Neural cell (in vitro differentiated cells): ENCODE measurements at regions not wholly inside any gene's neighbourhood (a gene's known extent, or its start where the extent isn't known, plus 50 kb on each side); places are given as distances from the start of the nearest gene placed in this dataset.

ENCODE experiments used
- H2AFZ ChIP-seq: fragments of 200-600, 300-800 bp; sonication (generic), shearing (Covaris generic); 2 replicates; pipeline ENCODE4 v1.6.0; 2014; ENCODE audit warnings: low read depth, mild to moderate bottlenecking, antibody characterized with exemption, low read length, moderate library complexity
- H3F3A ChIP-seq: fragments of 200-600 bp; shearing (Covaris generic); 2 replicates; pipeline ENCODE4 v1.6.1; 2016; ENCODE audit warnings: mild to moderate bottlenecking, moderate library complexity, mixed read lengths, antibody characterized with exemption, low read length; ENCODE audit not compliant: insufficient read depth, poor library complexity, severe bottlenecking
- H3K27ac ChIP-seq: fragments of 200-600, 300-800 bp; sonication (generic), shearing (Covaris generic); 2 replicates; pipeline ENCODE4 v1.5.1; 2014; ENCODE audit warnings: mild to moderate bottlenecking, low read length, moderate library complexity
- H3K27me3 ChIP-seq: fragments of 300-800, 200-600 bp; sonication (generic), shearing (Covaris generic); 2 replicates; pipeline ENCODE4 v1.6.0; 2014; ENCODE audit warnings: mild to moderate bottlenecking, low read depth, low read length, moderate library complexity; ENCODE audit not compliant: insufficient read depth
- H3K36me3 ChIP-seq: fragments of 300-800, 200-600 bp; sonication (generic), shearing (Covaris generic); 2 replicates; pipeline ENCODE4 v1.5.1; 2014; ENCODE audit warnings: mild to moderate bottlenecking, antibody characterized with exemption, low read length, moderate library complexity; ENCODE audit not compliant: insufficient read depth
- H3K4me2 ChIP-seq: fragments of 300-800, 200-600 bp; sonication (generic), shearing (Covaris generic); 2 replicates; pipeline ENCODE4 v1.6.0; 2014; ENCODE audit warnings: mild to moderate bottlenecking, low read length
- H3K4me3 ChIP-seq: fragments of 300-800, 200-600 bp; sonication (generic), shearing (Covaris generic); 2 replicates; pipeline ENCODE4 v1.5.1; 2014; ENCODE audit warnings: mild to moderate bottlenecking, low read length, moderate library complexity
- H3K79me2 ChIP-seq: fragments of 200-600 bp; shearing (Covaris generic); replicated peaks from 2 replicates; pipeline ENCODE4 v1.6.0; 2014; ENCODE audit warnings: mild to moderate bottlenecking, low read length, moderate library complexity; ENCODE audit not compliant: insufficient read depth
- H3K9ac ChIP-seq: fragments of 300-800, 200-600 bp; sonication (generic), shearing (Covaris generic); 2 replicates; pipeline ENCODE4 v1.6.1; 2016; ENCODE audit warnings: mild to moderate bottlenecking, low read length, mixed read lengths
- H3K9me2 ChIP-seq: fragments of 200-600 bp; shearing (Covaris generic); 2 replicates; pipeline ENCODE4 v1.6.1; 2016; ENCODE audit warnings: mild to moderate bottlenecking, low read length, mixed read lengths; ENCODE audit not compliant: insufficient read depth
- H3K9me3 ChIP-seq: fragments of 200-600, 300-800 bp; sonication (generic), shearing (Covaris generic); 2 replicates; pipeline ENCODE4 v1.6.1; 2016; ENCODE audit warnings: mild to moderate bottlenecking, mixed run types, low read length, moderate library complexity, mixed read lengths
- H4K20me1 ChIP-seq: fragments of 200-600 bp; shearing (Covaris generic); 2 replicates; pipeline ENCODE4 v1.6.1; 2016; ENCODE audit warnings: mild to moderate bottlenecking, mixed run types; ENCODE audit not compliant: insufficient read depth
- EP300 ChIP-seq: fragments of 450-650 bp; conservative IDR thresholded peaks from 2 replicates; pipeline ENCODE4 v1.6.1; 2014; ENCODE audit warnings: antibody characterized with exemption, mild to moderate bottlenecking, moderate library complexity; ENCODE audit not compliant: poor library complexity, severe bottlenecking
- EZH2 ChIP-seq: fragments of 200-600, 300-800 bp; shearing (Covaris generic), sonication (generic); IDR thresholded peaks from 2 replicates; pipeline ENCODE4 v1.6.1; 2014; ENCODE audit warnings: antibody characterized with exemption, low read length, borderline replicate concordance, mild to moderate bottlenecking; ENCODE audit not compliant: insufficient read depth, poor library complexity, severe bottlenecking
- MXI1 ChIP-seq: fragments of 450-650 bp; conservative IDR thresholded peaks from 2 replicates; pipeline ENCODE4 v1.6.1; 2014; ENCODE audit warnings: antibody characterized with exemption, mild to moderate bottlenecking; ENCODE audit not compliant: poor library complexity, severe bottlenecking
- POLR2AphosphoS5 ChIP-seq: IDR thresholded peaks from 2 replicates; pipeline ENCODE4 v1.6.1; 2012
- RAD21 ChIP-seq: fragments of 450-650 bp; conservative IDR thresholded peaks from 2 replicates; pipeline ENCODE4 v1.6.1; 2014; ENCODE audit warnings: antibody characterized with exemption, mild to moderate bottlenecking, moderate library complexity
- SMC3 ChIP-seq: fragments of 450-650 bp; conservative IDR thresholded peaks from 2 replicates; pipeline ENCODE4 v1.6.1; 2014; ENCODE audit warnings: antibody characterized with exemption, mild to moderate bottlenecking, moderate library complexity; ENCODE audit not compliant: poor library complexity
- TAF1 ChIP-seq: IDR thresholded peaks from 2 replicates; pipeline ENCODE4 v1.6.1; 2012; ENCODE audit warnings: low read depth
- TF ChIP-seq, protein P1 (sequence below): fragments of 450-650 bp; IDR thresholded peaks from 2 replicates; pipeline ENCODE4 v1.5.1; 2014; ENCODE audit warnings: antibody characterized with exemption, mild to moderate bottlenecking, moderate library complexity; ENCODE audit not compliant: poor library complexity, severe bottlenecking
- TF ChIP-seq, protein P2 (sequence below): IDR thresholded peaks from 2 replicates; pipeline ENCODE4 v1.6.1; 2012; ENCODE audit warnings: borderline replicate concordance

DNA sequence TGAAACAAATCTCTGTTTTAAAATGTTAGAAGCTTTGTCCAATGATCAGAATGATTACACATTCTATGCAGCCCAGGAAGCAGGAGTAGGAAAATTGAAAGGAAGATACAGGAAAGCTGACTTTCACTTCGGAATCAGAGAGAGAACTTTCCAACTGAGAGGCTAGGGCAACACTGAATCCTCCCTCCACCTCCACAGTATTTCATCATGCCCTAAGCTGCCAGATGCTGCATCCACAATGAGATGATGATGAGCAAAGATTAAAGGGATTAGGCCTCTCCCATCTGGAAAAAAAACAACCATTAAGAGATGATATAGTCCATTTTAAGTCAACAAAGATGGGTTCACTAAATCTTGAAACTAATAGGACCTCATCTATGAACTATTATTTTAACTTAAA, 215.6 kb downstream of the GPR37 start:
- Histone ChIP-seq H3K36me3 (no peaks in the 10 kb centered on the region), H3K9me2 (no peaks in the 10 kb centered on the region), H3K9me3 (no peaks in the 10 kb centered on the region), H3K79me2 (no peaks in the 10 kb centered on the region), H4K20me1 (no peaks in the 10 kb centered on the region), H3K9ac (no peak overlapping the region), H3K27me3 (no peaks in the 10 kb centered on the region), H3K27ac (no peak overlapping the region), H3K4me2 (no peak overlapping the region), H2AFZ (no peak overlapping the region), H3F3A (no peaks in the 10 kb centered on the region), H3K4me3 (no peak overlapping the region)
- TF ChIP-seq, protein P1, sequence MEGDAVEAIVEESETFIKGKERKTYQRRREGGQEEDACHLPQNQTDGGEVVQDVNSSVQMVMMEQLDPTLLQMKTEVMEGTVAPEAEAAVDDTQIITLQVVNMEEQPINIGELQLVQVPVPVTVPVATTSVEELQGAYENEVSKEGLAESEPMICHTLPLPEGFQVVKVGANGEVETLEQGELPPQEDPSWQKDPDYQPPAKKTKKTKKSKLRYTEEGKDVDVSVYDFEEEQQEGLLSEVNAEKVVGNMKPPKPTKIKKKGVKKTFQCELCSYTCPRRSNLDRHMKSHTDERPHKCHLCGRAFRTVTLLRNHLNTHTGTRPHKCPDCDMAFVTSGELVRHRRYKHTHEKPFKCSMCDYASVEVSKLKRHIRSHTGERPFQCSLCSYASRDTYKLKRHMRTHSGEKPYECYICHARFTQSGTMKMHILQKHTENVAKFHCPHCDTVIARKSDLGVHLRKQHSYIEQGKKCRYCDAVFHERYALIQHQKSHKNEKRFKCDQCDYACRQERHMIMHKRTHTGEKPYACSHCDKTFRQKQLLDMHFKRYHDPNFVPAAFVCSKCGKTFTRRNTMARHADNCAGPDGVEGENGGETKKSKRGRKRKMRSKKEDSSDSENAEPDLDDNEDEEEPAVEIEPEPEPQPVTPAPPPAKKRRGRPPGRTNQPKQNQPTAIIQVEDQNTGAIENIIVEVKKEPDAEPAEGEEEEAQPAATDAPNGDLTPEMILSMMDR = no peak
- TF ChIP-seq RAD21 (no peak), SMC3 (no peak), TAF1 (no peak), POLR2AphosphoS5 (no peak), MXI1 (no peak), EZH2 (no peak), EP300 (no peak)
- TF ChIP-seq, protein P2, sequence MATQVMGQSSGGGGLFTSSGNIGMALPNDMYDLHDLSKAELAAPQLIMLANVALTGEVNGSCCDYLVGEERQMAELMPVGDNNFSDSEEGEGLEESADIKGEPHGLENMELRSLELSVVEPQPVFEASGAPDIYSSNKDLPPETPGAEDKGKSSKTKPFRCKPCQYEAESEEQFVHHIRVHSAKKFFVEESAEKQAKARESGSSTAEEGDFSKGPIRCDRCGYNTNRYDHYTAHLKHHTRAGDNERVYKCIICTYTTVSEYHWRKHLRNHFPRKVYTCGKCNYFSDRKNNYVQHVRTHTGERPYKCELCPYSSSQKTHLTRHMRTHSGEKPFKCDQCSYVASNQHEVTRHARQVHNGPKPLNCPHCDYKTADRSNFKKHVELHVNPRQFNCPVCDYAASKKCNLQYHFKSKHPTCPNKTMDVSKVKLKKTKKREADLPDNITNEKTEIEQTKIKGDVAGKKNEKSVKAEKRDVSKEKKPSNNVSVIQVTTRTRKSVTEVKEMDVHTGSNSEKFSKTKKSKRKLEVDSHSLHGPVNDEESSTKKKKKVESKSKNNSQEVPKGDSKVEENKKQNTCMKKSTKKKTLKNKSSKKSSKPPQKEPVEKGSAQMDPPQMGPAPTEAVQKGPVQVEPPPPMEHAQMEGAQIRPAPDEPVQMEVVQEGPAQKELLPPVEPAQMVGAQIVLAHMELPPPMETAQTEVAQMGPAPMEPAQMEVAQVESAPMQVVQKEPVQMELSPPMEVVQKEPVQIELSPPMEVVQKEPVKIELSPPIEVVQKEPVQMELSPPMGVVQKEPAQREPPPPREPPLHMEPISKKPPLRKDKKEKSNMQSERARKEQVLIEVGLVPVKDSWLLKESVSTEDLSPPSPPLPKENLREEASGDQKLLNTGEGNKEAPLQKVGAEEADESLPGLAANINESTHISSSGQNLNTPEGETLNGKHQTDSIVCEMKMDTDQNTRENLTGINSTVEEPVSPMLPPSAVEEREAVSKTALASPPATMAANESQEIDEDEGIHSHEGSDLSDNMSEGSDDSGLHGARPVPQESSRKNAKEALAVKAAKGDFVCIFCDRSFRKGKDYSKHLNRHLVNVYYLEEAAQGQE = no peak

DNA sequence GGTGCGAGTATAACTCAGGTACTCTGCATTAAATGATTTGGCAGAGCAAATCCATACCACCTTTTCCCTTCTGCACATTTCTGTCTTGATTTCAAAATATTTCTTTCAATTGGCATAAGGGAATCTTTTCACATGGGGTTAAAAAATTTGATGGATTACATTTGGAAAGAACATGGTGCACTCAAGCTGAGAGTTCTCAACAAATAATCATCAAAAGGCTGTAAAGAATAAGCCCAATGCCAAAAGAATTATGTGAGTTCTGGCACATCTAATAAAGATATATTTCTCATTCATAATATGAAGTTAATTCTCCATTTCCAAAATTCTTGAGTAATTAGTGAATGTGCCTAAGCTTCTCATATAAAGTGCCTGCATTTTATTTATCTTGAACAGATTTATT, 223.1 kb downstream of the GPR37 start:
- no peaks in the 10 kb centered on the region for H3K36me3 ChIP-seq
- no peaks in the 10 kb centered on the region for H3K9me3 ChIP-seq
- H3K79me2 ChIP-seq = no peaks in the 10 kb centered on the region
- no peak overlapping the region for H3K4me2 ChIP-seq
- TF ChIP-seq EP300 = no peak
- TF ChIP-seq TAF1 = no peak
- TF ChIP-seq RAD21 = no peak
- TF ChIP-seq, protein P1 = no peak
- TF ChIP-seq, protein P2 = no peak
- no peak for TF ChIP-seq POLR2AphosphoS5
- H3K9ac ChIP-seq = no peak overlapping the region
- H3F3A ChIP-seq = no peaks in the 10 kb centered on the region
- H3K4me3 ChIP-seq = no peak overlapping the region
- no peak overlapping the region for H2AFZ ChIP-seq
- H3K27ac ChIP-seq = no peak overlapping the region
- H4K20me1 ChIP-seq = no peaks in the 10 kb centered on the region
- H3K27me3 ChIP-seq = no peaks in the 10 kb centered on the region
- no peaks in the 10 kb centered on the region for H3K9me2 ChIP-seq
